ENCODE measurements at regions not wholly inside any gene's neighbourhood (a gene's known extent, or its start where the extent isn't known, plus 50 kb on each side); places are given as distances from the start of the nearest gene placed in this dataset.

DNA sequence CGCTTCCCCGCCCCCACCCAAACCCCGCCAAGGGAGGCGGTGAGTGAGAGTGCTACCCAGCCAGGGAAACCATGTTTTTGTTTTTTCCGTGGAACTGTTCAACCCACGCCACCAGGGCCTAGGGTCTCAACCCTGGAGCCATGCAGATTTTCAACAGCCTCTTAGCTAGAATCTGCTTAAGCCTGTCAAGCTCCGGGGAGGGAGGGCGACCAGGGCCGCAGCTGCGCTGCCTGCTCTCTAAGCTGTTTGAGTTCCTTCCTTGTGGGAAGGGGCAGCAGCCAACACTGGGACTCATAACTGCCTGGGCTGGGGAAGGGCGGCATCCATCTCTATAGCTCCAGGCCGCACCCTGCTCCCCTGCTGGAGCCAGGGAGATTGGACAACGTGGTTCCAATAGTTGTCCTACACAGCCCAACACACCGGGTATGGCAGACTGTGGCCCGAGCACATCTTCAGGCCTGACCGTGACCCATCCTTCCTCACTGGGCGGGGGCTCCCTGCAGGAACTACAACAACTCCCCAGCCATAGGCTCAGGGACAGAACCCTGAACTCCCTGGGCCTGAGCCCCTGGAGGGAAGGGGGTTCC is 1065.7 kb upstream of the MANEA start:
- TF ChIP-seq, protein P1, sequence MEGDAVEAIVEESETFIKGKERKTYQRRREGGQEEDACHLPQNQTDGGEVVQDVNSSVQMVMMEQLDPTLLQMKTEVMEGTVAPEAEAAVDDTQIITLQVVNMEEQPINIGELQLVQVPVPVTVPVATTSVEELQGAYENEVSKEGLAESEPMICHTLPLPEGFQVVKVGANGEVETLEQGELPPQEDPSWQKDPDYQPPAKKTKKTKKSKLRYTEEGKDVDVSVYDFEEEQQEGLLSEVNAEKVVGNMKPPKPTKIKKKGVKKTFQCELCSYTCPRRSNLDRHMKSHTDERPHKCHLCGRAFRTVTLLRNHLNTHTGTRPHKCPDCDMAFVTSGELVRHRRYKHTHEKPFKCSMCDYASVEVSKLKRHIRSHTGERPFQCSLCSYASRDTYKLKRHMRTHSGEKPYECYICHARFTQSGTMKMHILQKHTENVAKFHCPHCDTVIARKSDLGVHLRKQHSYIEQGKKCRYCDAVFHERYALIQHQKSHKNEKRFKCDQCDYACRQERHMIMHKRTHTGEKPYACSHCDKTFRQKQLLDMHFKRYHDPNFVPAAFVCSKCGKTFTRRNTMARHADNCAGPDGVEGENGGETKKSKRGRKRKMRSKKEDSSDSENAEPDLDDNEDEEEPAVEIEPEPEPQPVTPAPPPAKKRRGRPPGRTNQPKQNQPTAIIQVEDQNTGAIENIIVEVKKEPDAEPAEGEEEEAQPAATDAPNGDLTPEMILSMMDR (IDR thresholded peaks at IDR 0.05), result no peak
- TF ChIP-seq POLR2AphosphoS5 (IDR thresholded peaks at IDR 0.05), result no peak
